PC-9 (cell line): ENCODE measurements at regions not wholly inside any gene's neighbourhood (a gene's known extent, or its start where the extent isn't known, plus 50 kb on each side); places are given as distances from the start of the nearest gene placed in this dataset.

Experiments
- BruUV-seq: library from RNA; stranded (reverse); fragments of 400-500 nt; replicated peaks from 2 replicates; lab custom pipeline; 2021; lab: Mats Ljungman, UMichigan
- CTCF ChIA-PET: fragments of 300-600 bp; sonication (Branson Sonifier 250); formaldehyde crosslinking; loops from one replicate; lab custom pipeline; 2022; ENCODE audit warnings: antibody characterized with exemption; lab: Charles Lee
- POLR2A ChIA-PET: fragments of 300-600 bp; sonication (Branson Sonifier 250); formaldehyde crosslinking; loops from one replicate; lab custom pipeline; 2022; ENCODE audit warnings: antibody characterized with exemption; ENCODE audit not compliant: unreplicated experiment; lab: Charles Lee
- DNase-seq, 2 experiments: peaks; one replicate each; pipeline versions ENCODE4 v3.0.0 to v3.0.0-alpha.2; 2015 to 2022; ENCODE audit warnings: mixed read lengths in 1 of 2
- H2AFZ ChIP-seq: fragments of 200-600 bp; sonication (generic); 2 replicates; pipeline ENCODE4 v1.8.1; 2017; ENCODE audit warnings: antibody characterized with exemption
- H3F3A ChIP-seq: fragments of 200-600 bp; sonication (generic); 2 replicates; pipeline ENCODE4 v1.8.1; 2017; ENCODE audit warnings: antibody characterized with exemption, mild to moderate bottlenecking, low read depth; ENCODE audit not compliant: insufficient read depth
- H3K27ac ChIP-seq: fragments of 200-600 bp; sonication (generic); 2 replicates; pipeline ENCODE4 v1.6.1; 2016; ENCODE audit warnings: mixed run types
- H3K27me3 ChIP-seq: fragments of 200-600 bp; sonication (generic); 2 replicates; pipeline ENCODE4 v1.6.1; 2016; ENCODE audit warnings: low read depth, mixed run types; ENCODE audit not compliant: insufficient read depth
- H3K36me3 ChIP-seq: fragments of 200-600 bp; sonication (generic); 2 replicates; pipeline ENCODE4 v1.6.1; 2016; ENCODE audit warnings: low read depth, mixed run types
- H3K4me1 ChIP-seq: fragments of 200-600 bp; sonication (generic); replicated peaks from 2 replicates; pipeline ENCODE4 v1.6.1; 2016; ENCODE audit warnings: mixed run types; ENCODE audit not compliant: insufficient read depth
- H3K4me2 ChIP-seq: fragments of 200-600 bp; sonication (generic); 2 replicates; pipeline ENCODE4 v1.6.1; 2017; ENCODE audit warnings: mixed run types
- H3K4me3 ChIP-seq: fragments of 200-600 bp; sonication (generic); 2 replicates; pipeline ENCODE4 v1.6.1; 2016; ENCODE audit warnings: mixed run types
- H3K79me2 ChIP-seq: fragments of 200-600 bp; sonication (generic); 2 replicates; pipeline ENCODE4 v1.6.1; 2017; ENCODE audit warnings: low read depth, mixed run types
- H3K9me2 ChIP-seq: fragments of 200-600 bp; sonication (generic); 2 replicates; pipeline ENCODE4 v1.8.1; 2017; ENCODE audit warnings: mild to moderate bottlenecking; ENCODE audit not compliant: insufficient read depth
- H3K9me3 ChIP-seq: fragments of 200-600 bp; sonication (generic); 2 replicates; pipeline ENCODE4 v1.8.1; 2016; ENCODE audit warnings: low read depth; ENCODE audit not compliant: insufficient read depth
- H4K20me1 ChIP-seq: fragments of 200-600 bp; sonication (generic); 2 replicates; pipeline ENCODE4 v1.8.1; 2017; ENCODE audit not compliant: insufficient read depth
- EZH2 ChIP-seq: fragments of 200-600 bp; sonication (generic); IDR thresholded peaks from 2 replicates; pipeline ENCODE4 v1.8.0; 2017; ENCODE audit warnings: antibody characterized with exemption, low read depth
- intact Hi-C: fragments of 100-400 bp; cut with micrococcal nuclease; formaldehyde crosslinking; loops from one replicate; pipeline ENCODE4 v1.10.0; 2022; ENCODE audit not compliant: unreplicated experiment
- TF ChIP-seq, protein P1 (sequence below): fragments of 200-600 bp; sonication (generic); conservative IDR thresholded peaks from 2 replicates; pipeline ENCODE4 v1.6.1; 2017; ENCODE audit warnings: mixed run types, antibody characterized with exemption, mild to moderate bottlenecking, moderate library complexity

GRCh38 chr14:29222671-29223268, 456.2 kb downstream of the FOXG1 start:
- no peak for DNase-seq
- Histone ChIP-seq H3K27ac (no peak overlapping the region), H3K79me2 (no peaks in the 10 kb centered on the region), H3K9me3 (no peaks in the 10 kb centered on the region), H3K4me2 (no peak overlapping the region), H3F3A (no peaks in the 10 kb centered on the region), H3K27me3 (no peaks in the 10 kb centered on the region), H4K20me1 (no peaks in the 10 kb centered on the region), H3K36me3 (no peaks in the 10 kb centered on the region), H3K4me3 (no peak overlapping the region), H3K4me1 (no peaks in the 10 kb centered on the region), H2AFZ (no peak overlapping the region), H3K9me2 (no peaks in the 10 kb centered on the region)
- TF ChIP-seq, protein P1, sequence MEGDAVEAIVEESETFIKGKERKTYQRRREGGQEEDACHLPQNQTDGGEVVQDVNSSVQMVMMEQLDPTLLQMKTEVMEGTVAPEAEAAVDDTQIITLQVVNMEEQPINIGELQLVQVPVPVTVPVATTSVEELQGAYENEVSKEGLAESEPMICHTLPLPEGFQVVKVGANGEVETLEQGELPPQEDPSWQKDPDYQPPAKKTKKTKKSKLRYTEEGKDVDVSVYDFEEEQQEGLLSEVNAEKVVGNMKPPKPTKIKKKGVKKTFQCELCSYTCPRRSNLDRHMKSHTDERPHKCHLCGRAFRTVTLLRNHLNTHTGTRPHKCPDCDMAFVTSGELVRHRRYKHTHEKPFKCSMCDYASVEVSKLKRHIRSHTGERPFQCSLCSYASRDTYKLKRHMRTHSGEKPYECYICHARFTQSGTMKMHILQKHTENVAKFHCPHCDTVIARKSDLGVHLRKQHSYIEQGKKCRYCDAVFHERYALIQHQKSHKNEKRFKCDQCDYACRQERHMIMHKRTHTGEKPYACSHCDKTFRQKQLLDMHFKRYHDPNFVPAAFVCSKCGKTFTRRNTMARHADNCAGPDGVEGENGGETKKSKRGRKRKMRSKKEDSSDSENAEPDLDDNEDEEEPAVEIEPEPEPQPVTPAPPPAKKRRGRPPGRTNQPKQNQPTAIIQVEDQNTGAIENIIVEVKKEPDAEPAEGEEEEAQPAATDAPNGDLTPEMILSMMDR: peak; percentile 40; the same call in 1 of the 2 replicates
- no peak for TF ChIP-seq EZH2
- ChIA-PET POLR2A (no interaction called here), CTCF (no interaction called here)
- intact Hi-C loops: loop anchor here (5.0 kb wide), 1 partner anchor 465 kb away; no protein-coding TSS in a partner anchor
- no TSS peak for BruUV-seq

GRCh38 chr14:29223947-29224346, 457.4 kb downstream of the FOXG1 start:
- no peaks in the 10 kb centered on the region for H3F3A ChIP-seq
- intact Hi-C loops: loop anchor here (5.0 kb wide), 1 partner anchor 467 kb away; no protein-coding TSS in a partner anchor
- no peak overlapping the region for H3K4me3 ChIP-seq
- no peak overlapping the region for H2AFZ ChIP-seq
- no TSS peak for BruUV-seq
- ChIA-PET POLR2A (no interaction called here), CTCF (no interaction called here)
- no peaks in the 10 kb centered on the region for H3K4me1 ChIP-seq
- H3K9me3 ChIP-seq: no peaks in the 10 kb centered on the region
- no peak overlapping the region for H3K4me2 ChIP-seq
- H3K79me2 ChIP-seq: no peaks in the 10 kb centered on the region
- H3K9me2 ChIP-seq: no peaks in the 10 kb centered on the region
- no peaks in the 10 kb centered on the region for H3K36me3 ChIP-seq
- no peaks in the 10 kb centered on the region for H3K27me3 ChIP-seq
- DNase-seq: no peak
- no peak overlapping the region for H3K27ac ChIP-seq
- no peaks in the 10 kb centered on the region for H4K20me1 ChIP-seq
- TF ChIP-seq EZH2: no peak
- TF ChIP-seq, protein P1: no peak

- Histone ChIP-seq H2AFZ (no peak overlapping the region), H3F3A (no peaks in the 10 kb centered on the region)
These were observed 461.0 kb downstream of the FOXG1 start for GRCh38 chr14:29227631-29228030.

More at GRCh38 chr14:29227631-29228030, 461.0 kb downstream of the FOXG1 start:
- ChIA-PET CTCF (no interaction called here), POLR2A (no interaction called here)
- Histone ChIP-seq H3K27me3 (no peaks in the 10 kb centered on the region), H3K9me2 (no peaks in the 10 kb centered on the region), H3K79me2 (no peaks in the 10 kb centered on the region), H3K9me3 (no peaks in the 10 kb centered on the region; the same call in 1 of the 2 replicates), H3K4me1 (no peaks in the 10 kb centered on the region), H3K27ac (no peak overlapping the region), H3K4me2 (no peak overlapping the region), H3K36me3 (no peaks in the 10 kb centered on the region), H3K4me3 (no peak overlapping the region), H4K20me1 (no peaks in the 10 kb centered on the region)
- BruUV-seq: no TSS peak
- intact Hi-C loops: no loop called here
- DNase-seq: no peak
- no peak for TF ChIP-seq EZH2
- TF ChIP-seq, protein P1: no peak
